ENCODE measurements at regions not wholly inside any gene's neighbourhood (a gene's known extent, or its start where the extent isn't known, plus 50 kb on each side); places are given as distances from the start of the nearest gene placed in this dataset.

DNA sequence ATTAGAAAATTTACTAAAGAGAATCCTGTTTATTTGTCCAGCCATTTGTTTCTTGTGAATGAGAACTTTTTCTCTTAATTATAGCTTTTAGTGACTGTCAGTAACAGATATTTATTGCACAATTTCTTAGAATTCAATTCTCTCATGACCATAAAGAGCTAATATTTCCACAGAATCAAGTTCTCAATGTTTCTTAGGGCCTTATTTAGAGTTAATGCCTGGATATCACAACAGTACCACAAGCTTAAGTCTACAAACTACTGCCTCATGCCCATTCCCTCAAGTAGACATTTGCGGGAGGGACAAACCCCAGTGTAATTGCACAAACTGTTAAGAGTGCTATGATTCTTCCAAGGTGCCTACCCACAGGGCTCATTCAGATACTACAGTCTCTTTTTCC is 199.7 kb upstream of the POU2AF2 start:
- TF ChIP-seq FOXM1 (IDR thresholded peaks at IDR 0.05; ENCODE audit: borderline replicate concordance, low read depth) (no peak), ZBTB7A (IDR thresholded peaks at IDR 0.05; ENCODE audit: low read depth) (no peak), YY1 (IDR thresholded peaks at IDR 0.05; ENCODE audit: low read depth) (no peak)

DNA sequence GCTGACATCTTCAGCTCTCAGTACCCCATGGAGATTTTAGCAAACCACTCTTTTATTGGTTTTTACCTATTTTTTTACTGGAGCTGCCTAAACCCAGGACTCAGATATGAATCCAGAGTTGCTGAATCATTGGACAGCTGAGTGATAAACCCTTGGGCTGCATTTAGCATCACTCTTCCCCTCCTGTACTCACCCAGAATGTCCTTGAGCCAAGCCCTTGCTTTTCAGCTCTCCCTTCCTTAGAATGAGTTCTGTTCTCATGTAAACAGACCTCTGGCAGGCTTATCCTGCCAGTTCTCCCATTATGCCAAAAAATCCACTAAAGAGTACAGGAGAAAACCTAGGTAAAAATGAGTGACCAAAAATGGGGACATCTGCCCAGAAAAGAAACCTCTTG is 200.1 kb upstream of the POU2AF2 start:
- no peak for TF ChIP-seq EP300 (IDR thresholded peaks at IDR 0.05; ENCODE audit: borderline replicate concordance)
- no peak for TF ChIP-seq RAD21 (IDR thresholded peaks at IDR 0.05; ENCODE audit: low read depth)
- TF ChIP-seq, protein P1, sequence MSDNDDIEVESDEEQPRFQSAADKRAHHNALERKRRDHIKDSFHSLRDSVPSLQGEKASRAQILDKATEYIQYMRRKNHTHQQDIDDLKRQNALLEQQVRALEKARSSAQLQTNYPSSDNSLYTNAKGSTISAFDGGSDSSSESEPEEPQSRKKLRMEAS (IDR thresholded peaks at IDR 0.05): no peak
- TF ChIP-seq TAF1 (IDR thresholded peaks at IDR 0.05; ENCODE audit: low read depth): no peak
- no peak for TF ChIP-seq FOXM1 (IDR thresholded peaks at IDR 0.05; ENCODE audit: borderline replicate concordance, low read depth)
- TF ChIP-seq CEBPB (IDR thresholded peaks at IDR 0.05): no peak
- TF ChIP-seq, protein P2, sequence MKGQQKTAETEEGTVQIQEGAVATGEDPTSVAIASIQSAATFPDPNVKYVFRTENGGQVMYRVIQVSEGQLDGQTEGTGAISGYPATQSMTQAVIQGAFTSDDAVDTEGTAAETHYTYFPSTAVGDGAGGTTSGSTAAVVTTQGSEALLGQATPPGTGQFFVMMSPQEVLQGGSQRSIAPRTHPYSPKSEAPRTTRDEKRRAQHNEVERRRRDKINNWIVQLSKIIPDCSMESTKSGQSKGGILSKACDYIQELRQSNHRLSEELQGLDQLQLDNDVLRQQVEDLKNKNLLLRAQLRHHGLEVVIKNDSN (IDR thresholded peaks at IDR 0.05): no peak
- no peak for TF ChIP-seq TEAD4 (IDR thresholded peaks at IDR 0.05)
- no peak for TF ChIP-seq YY1 (IDR thresholded peaks at IDR 0.05; ENCODE audit: low read depth)
- TF ChIP-seq EGR1 (IDR thresholded peaks at IDR 0.05): no peak
- no peak for TF ChIP-seq NFIC (IDR thresholded peaks at IDR 0.05)

GRCh38 chr11:111044751-111045406 is 200.6 kb upstream of the POU2AF2 start:
- TF ChIP-seq NFIC (IDR thresholded peaks at IDR 0.05) (no peak), YY1 (IDR thresholded peaks at IDR 0.05; ENCODE audit: low read depth) (no peak), TAF1 (IDR thresholded peaks at IDR 0.05; ENCODE audit: low read depth) (no peak), RAD21 (IDR thresholded peaks at IDR 0.05; ENCODE audit: low read depth) (no peak), EGR1 (IDR thresholded peaks at IDR 0.05) (no peak), ZBTB7A (IDR thresholded peaks at IDR 0.05; ENCODE audit: low read depth) (no peak), EP300 (IDR thresholded peaks at IDR 0.05; ENCODE audit: borderline replicate concordance) (no peak), FOXM1 (IDR thresholded peaks at IDR 0.05; ENCODE audit: borderline replicate concordance, low read depth) (no peak), TCF12 (IDR thresholded peaks at IDR 0.05; ENCODE audit: low read depth) (no peak)

GRCh38 chr11:111039982-111040381 is 205.5 kb upstream of the POU2AF2 start:
- TF ChIP-seq EP300 (IDR thresholded peaks at IDR 0.05; ENCODE audit: borderline replicate concordance): no peak
- no peak for TF ChIP-seq NFIC (IDR thresholded peaks at IDR 0.05)
- TF ChIP-seq, protein P1 (IDR thresholded peaks at IDR 0.05): no peak
- TF ChIP-seq YY1 (IDR thresholded peaks at IDR 0.05; ENCODE audit: low read depth): no peak
- TF ChIP-seq TAF1 (IDR thresholded peaks at IDR 0.05; ENCODE audit: low read depth): no peak
- TF ChIP-seq TEAD4 (IDR thresholded peaks at IDR 0.05): no peak
- no peak for TF ChIP-seq RAD21 (IDR thresholded peaks at IDR 0.05; ENCODE audit: low read depth)
- TF ChIP-seq ZBTB7A (IDR thresholded peaks at IDR 0.05; ENCODE audit: low read depth): no peak
- TF ChIP-seq TCF12 (IDR thresholded peaks at IDR 0.05; ENCODE audit: low read depth): no peak
- TF ChIP-seq, protein P2 (IDR thresholded peaks at IDR 0.05): no peak
- TF ChIP-seq CEBPB (IDR thresholded peaks at IDR 0.05): no peak
- TF ChIP-seq, protein P3, sequence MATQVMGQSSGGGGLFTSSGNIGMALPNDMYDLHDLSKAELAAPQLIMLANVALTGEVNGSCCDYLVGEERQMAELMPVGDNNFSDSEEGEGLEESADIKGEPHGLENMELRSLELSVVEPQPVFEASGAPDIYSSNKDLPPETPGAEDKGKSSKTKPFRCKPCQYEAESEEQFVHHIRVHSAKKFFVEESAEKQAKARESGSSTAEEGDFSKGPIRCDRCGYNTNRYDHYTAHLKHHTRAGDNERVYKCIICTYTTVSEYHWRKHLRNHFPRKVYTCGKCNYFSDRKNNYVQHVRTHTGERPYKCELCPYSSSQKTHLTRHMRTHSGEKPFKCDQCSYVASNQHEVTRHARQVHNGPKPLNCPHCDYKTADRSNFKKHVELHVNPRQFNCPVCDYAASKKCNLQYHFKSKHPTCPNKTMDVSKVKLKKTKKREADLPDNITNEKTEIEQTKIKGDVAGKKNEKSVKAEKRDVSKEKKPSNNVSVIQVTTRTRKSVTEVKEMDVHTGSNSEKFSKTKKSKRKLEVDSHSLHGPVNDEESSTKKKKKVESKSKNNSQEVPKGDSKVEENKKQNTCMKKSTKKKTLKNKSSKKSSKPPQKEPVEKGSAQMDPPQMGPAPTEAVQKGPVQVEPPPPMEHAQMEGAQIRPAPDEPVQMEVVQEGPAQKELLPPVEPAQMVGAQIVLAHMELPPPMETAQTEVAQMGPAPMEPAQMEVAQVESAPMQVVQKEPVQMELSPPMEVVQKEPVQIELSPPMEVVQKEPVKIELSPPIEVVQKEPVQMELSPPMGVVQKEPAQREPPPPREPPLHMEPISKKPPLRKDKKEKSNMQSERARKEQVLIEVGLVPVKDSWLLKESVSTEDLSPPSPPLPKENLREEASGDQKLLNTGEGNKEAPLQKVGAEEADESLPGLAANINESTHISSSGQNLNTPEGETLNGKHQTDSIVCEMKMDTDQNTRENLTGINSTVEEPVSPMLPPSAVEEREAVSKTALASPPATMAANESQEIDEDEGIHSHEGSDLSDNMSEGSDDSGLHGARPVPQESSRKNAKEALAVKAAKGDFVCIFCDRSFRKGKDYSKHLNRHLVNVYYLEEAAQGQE (IDR thresholded peaks at IDR 0.05; ENCODE audit: low read depth): no peak
- no peak for TF ChIP-seq EGR1 (IDR thresholded peaks at IDR 0.05)
- TF ChIP-seq CREB1 (IDR thresholded peaks at IDR 0.05; ENCODE audit: low read depth): no peak
- no peak for TF ChIP-seq FOXM1 (IDR thresholded peaks at IDR 0.05; ENCODE audit: borderline replicate concordance, low read depth)

DNA sequence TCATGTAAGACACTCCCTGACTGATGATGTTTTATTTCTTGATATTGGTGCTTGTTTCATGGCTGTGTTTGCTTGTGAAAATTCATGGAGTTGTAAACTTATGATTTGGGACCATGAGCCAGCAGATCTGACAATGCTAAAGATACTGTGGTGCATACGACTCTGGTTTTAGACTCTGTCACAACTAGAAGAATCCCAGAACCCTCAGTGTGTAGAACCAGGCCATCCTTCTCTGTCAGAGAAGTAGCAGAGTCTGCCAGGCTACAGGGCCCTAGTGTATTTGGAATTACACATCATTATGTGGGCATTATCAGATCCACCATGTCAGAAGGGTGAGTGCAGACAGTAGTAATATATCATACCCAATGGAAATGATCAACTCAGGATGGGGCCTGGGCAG is 209.8 kb upstream of the POU2AF2 start:
- TF ChIP-seq TEAD4 (IDR thresholded peaks at IDR 0.05) (no peak), NFIC (IDR thresholded peaks at IDR 0.05) (no peak)
- TF ChIP-seq, protein P2 (IDR thresholded peaks at IDR 0.05): no peak
- TF ChIP-seq, protein P1 (IDR thresholded peaks at IDR 0.05): no peak

GRCh38 chr11:111026241-111026640 is 219.3 kb upstream of the POU2AF2 start:
- TF ChIP-seq NFIC (IDR thresholded peaks at IDR 0.05) (no peak), FOXM1 (IDR thresholded peaks at IDR 0.05; ENCODE audit: borderline replicate concordance, low read depth) (no peak), TAF1 (IDR thresholded peaks at IDR 0.05; ENCODE audit: low read depth) (no peak), RAD21 (IDR thresholded peaks at IDR 0.05; ENCODE audit: low read depth) (no peak), EGR1 (IDR thresholded peaks at IDR 0.05) (no peak), TEAD4 (IDR thresholded peaks at IDR 0.05) (no peak), ZBTB7A (IDR thresholded peaks at IDR 0.05; ENCODE audit: low read depth) (no peak), CREB1 (IDR thresholded peaks at IDR 0.05; ENCODE audit: low read depth) (no peak), YY1 (IDR thresholded peaks at IDR 0.05; ENCODE audit: low read depth) (no peak), TCF12 (IDR thresholded peaks at IDR 0.05; ENCODE audit: low read depth) (no peak), EP300 (IDR thresholded peaks at IDR 0.05; ENCODE audit: borderline replicate concordance) (no peak), CEBPB (IDR thresholded peaks at IDR 0.05) (no peak)
- TF ChIP-seq, protein P3 (IDR thresholded peaks at IDR 0.05; ENCODE audit: low read depth): no peak
- TF ChIP-seq, protein P1 (IDR thresholded peaks at IDR 0.05): no peak
- TF ChIP-seq, protein P2 (IDR thresholded peaks at IDR 0.05): no peak

All from Ishikawa (cell line).